Stimulated activated naive B cell treated with anti-CD40 and anti-IgM and Interleukin-4, amounts not matched to agents 10 μg/mL and 1 μg/mL and 100 μg/mL, for 72 hours (primary cell): ENCODE measurements at regions not wholly inside any gene's neighbourhood (a gene's known extent, or its start where the extent isn't known, plus 50 kb on each side); places are given as distances from the start of the nearest gene placed in this dataset.
"Not testable (repeated sequence)": the region's sequence is repeated elsewhere in the genome, so short reads cannot be mapped to it uniquely, and the experiment has no call there.

ENCODE experiments used
- ATAC-seq, 2 donors: fragments of 150-1000 bp; cut with Tn5 transposase; replicated peaks; 2 replicates each; pipeline ENCODE4 v1.10.0; 2021; ENCODE audit warnings: moderate library complexity in 1 of 2
- DNase-seq: peaks from one replicate; pipeline ENCODE4 v3.0.0; 2021
- H3K27ac Mint-ChIP-seq: one replicate; pipeline ENCODE4 v1.8.0; 2022; ENCODE audit warnings: mild to moderate bottlenecking, mixed read lengths
- H3K27me3 Mint-ChIP-seq, 2 donors: one replicate each; pipeline ENCODE4 v1.8.0; 2022; ENCODE audit warnings: mixed read lengths in 2 of 2
- H3K36me3 Mint-ChIP-seq, 2 donors: one replicate each; pipeline ENCODE4 v1.8.0; 2022; ENCODE audit warnings: mixed read lengths in 2 of 2, mild to moderate bottlenecking in 1 of 2
- H3K4me1 Mint-ChIP-seq, 2 donors: one replicate each; pipeline ENCODE4 v1.8.0; 2022; ENCODE audit warnings: mixed read lengths in 2 of 2, mild to moderate bottlenecking in 1 of 2
- H3K4me3 Mint-ChIP-seq, 2 donors: one replicate each; pipeline ENCODE4 v1.8.0; 2022; ENCODE audit warnings: mild to moderate bottlenecking in 2 of 2, mixed read lengths in 2 of 2, moderate library complexity in 1 of 2
- H3K9me3 Mint-ChIP-seq, 2 donors: one replicate each; pipeline ENCODE4 v1.8.0; 2022; ENCODE audit warnings: mixed read lengths in 2 of 2, mild to moderate bottlenecking in 1 of 2

DNA sequence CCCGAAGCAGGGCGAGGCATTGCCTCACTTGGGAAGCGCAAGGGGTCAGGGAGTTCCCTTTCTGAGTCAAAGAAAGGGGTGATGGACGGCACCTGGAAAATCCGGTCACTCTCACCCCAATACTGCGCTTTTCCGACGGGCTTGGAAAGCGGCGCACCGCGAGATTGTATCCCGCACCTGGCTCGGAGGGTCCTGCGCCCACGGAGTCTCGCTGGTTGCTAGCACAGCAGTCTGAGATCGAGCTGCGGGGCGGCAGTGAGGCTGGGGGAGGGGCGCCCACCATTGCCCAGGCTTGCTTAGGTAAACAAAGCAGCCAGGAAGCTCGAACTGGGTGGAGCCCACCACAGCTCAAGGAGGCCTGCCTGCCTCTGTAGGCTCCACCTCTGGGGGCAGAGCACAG lies 310.0 kb downstream of the FOXO1 start:
- DNase-seq, H3K9me3 Mint-ChIP-seq, ATAC-seq, H3K27ac Mint-ChIP-seq, H3K27me3 Mint-ChIP-seq, H3K36me3 Mint-ChIP-seq: not testable (repeated sequence)
- H3K4me1 Mint-ChIP-seq = peaks cover 3 to 32% of the 10 kb centered on the region in 2 donors
- peak overlapping the region in 1 of 2 donors; percentile 28 for H3K4me3 Mint-ChIP-seq

DNA sequence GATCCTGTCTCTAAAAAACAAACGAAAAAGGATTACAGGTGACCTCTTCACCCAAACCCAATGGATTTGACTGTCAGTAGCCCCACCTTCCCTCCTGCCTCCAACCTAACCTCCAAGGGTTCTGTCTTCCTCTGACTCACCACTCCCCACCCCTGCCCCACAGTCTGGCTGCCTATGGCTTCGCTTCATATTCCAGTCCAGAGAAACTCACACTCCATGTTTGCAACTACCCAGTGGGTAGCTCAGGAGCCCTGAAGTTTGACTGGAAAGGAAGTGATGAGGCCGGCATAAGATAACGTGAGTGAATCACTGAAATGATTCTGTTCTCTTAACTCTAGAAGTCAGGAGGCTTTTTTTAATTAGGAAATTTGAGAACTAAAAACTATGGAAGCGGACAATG lies 303.9 kb downstream of the FOXO1 start:
- Mint-ChIP-seq H3K4me1 (peaks cover 11 to 43% of the 10 kb centered on the region in 2 donors), H3K36me3 (no peaks in the 10 kb centered on the region), H3K9me3 (no peaks in the 10 kb centered on the region), H3K4me3 (no peak overlapping the region), H3K27me3 (no peaks in the 10 kb centered on the region), H3K27ac (no peak overlapping the region)
- no peak for ATAC-seq
- no peak for DNase-seq

DNA sequence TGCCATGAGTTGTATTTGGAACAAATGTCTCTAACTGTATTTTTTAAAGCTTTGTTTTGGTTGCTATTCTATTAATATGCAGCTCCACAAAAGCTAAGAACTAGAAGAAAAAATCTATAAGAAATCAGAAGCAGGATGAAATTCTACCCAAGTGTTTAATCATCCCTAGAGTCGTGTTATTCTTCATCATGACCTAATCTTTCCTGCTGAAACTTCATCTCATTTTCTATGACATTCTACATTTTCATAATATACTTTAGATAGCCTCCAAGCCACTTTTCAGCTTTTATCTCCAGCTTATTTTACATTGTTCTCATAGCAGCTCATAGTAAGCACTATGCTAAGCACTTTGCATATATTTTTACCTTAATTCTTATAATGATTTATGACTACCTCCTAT lies 302.8 kb downstream of the FOXO1 start:
- Mint-ChIP-seq H3K4me1 (peaks cover 11 to 44% of the 10 kb centered on the region in 2 donors), H3K4me3 (no peak overlapping the region), H3K27ac (no peak overlapping the region), H3K36me3 (no peaks in the 10 kb centered on the region), H3K9me3 (no peaks in the 10 kb centered on the region), H3K27me3 (no peaks in the 10 kb centered on the region)
- no peak for ATAC-seq
- DNase-seq = no peak

DNA sequence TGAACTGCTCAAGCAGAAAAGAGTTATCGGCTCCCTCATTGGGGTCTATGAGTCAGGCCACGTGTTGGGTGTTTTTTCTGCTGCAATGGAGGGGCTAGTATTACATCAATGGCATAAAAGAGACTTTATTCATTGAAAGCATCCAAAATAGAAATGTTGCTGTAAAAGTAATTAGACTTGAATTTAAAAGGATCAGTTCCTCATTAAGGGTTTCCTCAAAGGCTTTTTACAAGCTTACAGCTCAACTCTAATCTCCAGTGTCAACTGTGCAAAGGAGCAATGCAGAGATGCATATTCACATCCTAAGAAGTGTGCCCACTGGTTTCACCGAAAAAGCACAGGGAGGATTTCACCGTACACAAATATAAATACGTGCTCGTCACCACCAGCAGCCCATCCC lies 300.3 kb downstream of the FOXO1 start:
- Mint-ChIP-seq H3K4me3 (no peak overlapping the region), H3K27me3 (no peaks in the 10 kb centered on the region), H3K27ac (no peak overlapping the region), H3K9me3 (no peaks in the 10 kb centered on the region), H3K36me3 (no peaks in the 10 kb centered on the region), H3K4me1 (peaks cover 23 to 62% of the 10 kb centered on the region in 2 donors)
- peak; percentile 50 to 51 for ATAC-seq
- DNase-seq = no peak

DNA sequence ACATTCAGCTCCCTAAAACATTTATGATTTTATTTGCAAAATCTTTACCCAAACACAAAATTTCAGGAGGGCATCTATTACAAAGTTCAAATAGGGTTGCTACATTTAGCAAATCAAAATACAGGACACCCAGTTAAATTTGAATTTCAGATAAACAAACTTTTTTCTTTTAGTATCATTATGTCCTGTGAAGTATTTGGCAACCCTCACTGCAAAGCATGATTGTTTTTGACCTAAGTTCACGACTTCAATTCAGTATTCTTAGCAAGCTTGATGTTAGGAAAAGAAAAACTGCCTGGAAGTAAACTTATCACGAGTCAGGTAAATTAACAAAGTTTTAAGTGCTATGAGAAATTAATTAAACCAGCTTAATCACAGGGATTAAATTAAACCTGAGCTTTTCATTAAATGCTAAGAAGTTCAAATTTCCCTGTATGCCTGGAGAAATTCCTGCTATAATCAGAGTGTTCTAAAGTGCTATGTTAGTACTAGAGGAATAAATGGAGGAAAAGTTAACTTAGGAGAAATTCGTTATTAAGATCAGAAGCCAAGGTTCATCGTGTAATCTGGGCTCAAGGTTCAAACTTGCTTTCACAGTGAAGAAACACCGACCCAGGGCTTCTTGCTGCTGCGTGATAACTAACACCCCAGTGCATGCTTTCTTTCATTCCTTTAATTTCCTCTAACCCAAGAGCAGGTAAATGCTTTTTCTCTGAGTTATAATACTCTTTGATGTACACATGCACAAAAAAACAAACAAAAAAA lies 298.1 kb downstream of the FOXO1 start:
- Mint-ChIP-seq H3K36me3 (no peaks in the 10 kb centered on the region), H3K9me3 (no peaks in the 10 kb centered on the region)

DNA sequence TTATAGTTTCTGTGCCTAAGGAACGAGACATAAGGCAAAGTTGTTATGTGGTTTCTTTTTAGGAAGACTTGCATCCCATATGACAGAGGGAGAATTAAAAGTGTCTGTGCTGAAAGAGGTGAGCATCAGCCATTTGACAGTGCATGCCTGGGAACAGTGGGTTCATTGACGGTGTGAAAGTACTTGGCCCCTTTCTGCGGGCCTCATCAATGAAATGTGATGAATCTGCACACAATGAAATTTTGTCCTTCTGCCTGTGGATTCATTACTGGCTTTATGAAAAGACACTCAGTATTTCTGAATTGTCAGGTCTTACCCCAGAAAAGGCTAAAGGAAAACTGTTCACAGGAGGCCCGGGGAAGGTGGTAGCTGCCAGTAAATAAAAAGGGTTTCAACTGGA lies 295.8 kb downstream of the FOXO1 start:
- no peak overlapping the region for H3K27ac Mint-ChIP-seq
- no peak overlapping the region for H3K4me3 Mint-ChIP-seq
- peaks cover 6 to 7% of the 10 kb centered on the region in 2 donors for H3K9me3 Mint-ChIP-seq
- H3K36me3 Mint-ChIP-seq = peaks cover 7% of the 10 kb centered on the region in 2 donors
- ATAC-seq = no peak
- no peaks in the 10 kb centered on the region for H3K27me3 Mint-ChIP-seq
- DNase-seq = no peak
- peaks cover 38 to 70% of the 10 kb centered on the region in 2 donors for H3K4me1 Mint-ChIP-seq

More for the DNA sequence above, 298.1 kb downstream of the FOXO1 start:
- DNase-seq = no peak
- no peak for ATAC-seq
- H3K27me3 Mint-ChIP-seq = no peaks in the 10 kb centered on the region
- peaks cover 33 to 69% of the 10 kb centered on the region in 2 donors for H3K4me1 Mint-ChIP-seq
- H3K4me3 Mint-ChIP-seq = no peak overlapping the region
- no peak overlapping the region for H3K27ac Mint-ChIP-seq

DNA sequence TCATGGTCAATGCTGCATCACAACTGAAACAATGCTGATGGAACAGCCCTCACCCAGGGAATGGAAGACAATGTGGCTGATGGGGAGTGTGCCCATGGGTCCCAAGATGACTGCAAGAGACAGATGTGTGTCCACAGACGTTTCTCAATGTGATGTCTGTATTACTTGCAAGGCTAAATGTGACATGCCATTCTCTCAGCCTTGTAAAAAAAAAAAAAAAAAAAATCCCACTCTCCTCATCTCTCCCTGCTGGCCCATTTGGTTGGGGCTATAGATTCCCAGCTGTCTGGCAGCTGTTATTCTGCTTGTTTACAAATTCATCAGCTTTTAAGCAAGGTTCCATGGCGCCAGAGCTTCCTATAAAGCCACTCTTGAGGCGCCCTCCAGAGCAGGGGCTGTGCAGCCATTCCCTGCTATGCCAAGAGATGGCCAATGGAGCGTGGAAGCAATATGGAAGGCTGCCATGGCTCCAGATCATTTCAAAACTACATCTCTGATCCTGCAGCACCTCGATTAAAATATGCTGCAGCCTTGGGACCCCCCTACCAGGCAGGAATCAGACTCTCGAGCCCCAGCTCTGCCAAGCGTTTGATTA lies 294.8 kb downstream of the FOXO1 start:
- Mint-ChIP-seq H3K36me3 (peaks cover 7% of the 10 kb centered on the region in 2 donors), H3K27ac (no peak overlapping the region), H3K27me3 (no peaks in the 10 kb centered on the region)

DNA sequence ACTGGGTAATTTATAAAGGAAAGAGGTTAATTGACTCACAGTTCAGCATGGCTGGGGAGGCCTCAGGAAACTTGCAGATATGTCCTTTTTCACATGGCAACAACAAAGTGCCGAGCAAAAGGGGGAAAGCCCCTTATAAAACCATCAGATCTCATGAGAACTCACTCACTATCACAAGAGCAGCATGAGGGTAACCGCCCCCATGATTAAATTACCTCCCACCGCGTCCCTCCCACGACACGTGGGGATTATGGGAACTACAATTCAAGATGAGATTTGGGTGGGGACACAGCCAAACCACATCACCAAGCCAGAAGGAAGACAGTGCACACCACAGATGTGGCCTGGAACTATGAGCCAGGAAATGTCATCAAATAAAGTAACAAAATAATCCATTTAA lies 292.8 kb downstream of the FOXO1 start:
- Mint-ChIP-seq H3K4me1 (peaks cover 39 to 75% of the 10 kb centered on the region in 2 donors), H3K27ac (peak overlapping the region; percentile 83), H3K4me3 (peak overlapping the region; percentile 7 to 10)
- ATAC-seq = peak; percentile 74 to 82
- not testable (repeated sequence) for H3K27me3 Mint-ChIP-seq, H3K36me3 Mint-ChIP-seq, H3K9me3 Mint-ChIP-seq
- DNase-seq = peak; percentile 31

More for the DNA sequence above, 294.8 kb downstream of the FOXO1 start:
- Mint-ChIP-seq H3K9me3 (peaks cover 6 to 7% of the 10 kb centered on the region in 2 donors), H3K4me1 (peaks cover 31 to 68% of the 10 kb centered on the region in 2 donors), H3K4me3 (no peak overlapping the region)
- no peak for DNase-seq
- no peak for ATAC-seq

DNA sequence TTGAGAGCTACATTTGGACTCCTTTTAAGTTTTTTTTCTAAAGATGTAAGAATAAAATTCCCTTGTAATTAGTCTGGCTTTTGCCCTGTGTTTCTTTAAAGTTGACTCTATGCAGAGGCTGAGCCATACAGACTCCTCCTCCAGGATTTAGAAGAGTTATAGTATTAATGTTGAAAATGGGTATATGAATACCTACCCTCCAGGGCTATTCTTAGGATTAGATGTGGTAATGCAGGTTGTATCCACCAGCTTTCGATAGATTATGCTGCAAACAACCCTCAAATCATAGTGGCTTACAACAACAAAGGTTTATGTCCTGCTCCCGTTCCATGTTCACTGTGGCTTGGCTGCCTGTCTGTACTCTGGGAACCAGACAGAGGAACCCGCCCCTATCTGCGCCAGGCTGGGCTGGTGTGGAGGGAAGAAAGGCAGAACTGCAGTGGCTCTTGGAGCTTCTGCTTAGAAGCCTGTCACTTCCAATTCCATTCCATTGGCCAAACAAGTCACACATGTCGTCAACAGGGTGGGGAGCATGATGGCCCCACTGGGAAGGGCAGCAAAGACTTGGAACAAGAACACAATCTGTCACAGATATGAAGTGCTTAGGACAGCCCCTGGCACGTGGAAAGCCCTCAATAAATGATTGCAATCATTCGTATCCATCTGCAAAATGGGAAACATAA lies 290.8 kb downstream of the FOXO1 start:
- Mint-ChIP-seq H3K9me3 (peaks cover 7 to 8% of the 10 kb centered on the region in 2 donors), H3K27me3 (no peaks in the 10 kb centered on the region), H3K4me3 (no peak overlapping the region), H3K4me1 (peaks cover 33 to 69% of the 10 kb centered on the region in 2 donors), H3K27ac (no peak overlapping the region), H3K36me3 (peaks cover 7 to 9% of the 10 kb centered on the region in 2 donors)
- ATAC-seq (no peak), DNase-seq (no peak)

DNA sequence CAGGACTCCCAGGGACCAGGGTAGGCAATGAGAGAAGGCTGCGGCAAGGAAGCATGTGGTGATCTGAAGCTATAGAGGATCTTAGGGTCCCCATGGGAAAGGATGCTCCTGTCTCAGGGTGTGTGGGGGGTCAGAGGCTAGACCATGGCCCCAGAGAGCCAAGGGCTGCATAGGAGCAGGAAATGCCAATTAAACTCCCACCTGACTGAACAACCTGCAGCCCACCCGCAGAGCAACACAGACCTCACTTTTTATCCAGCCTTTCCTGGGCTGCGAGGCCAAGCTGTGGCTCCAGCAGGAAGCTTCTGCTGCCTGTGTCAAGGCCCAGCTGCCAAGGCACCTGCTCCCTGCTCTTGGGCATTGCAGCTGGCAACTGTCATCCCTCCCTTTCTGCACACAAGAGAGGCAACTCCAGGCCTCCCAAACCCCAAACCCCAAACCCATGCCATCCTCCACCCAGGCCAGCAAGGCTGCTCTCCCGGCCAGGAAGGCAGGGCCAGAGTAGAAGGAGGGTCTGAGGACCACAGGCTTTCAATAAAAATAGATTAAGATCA lies 290.1 kb downstream of the FOXO1 start:
- no peak overlapping the region for H3K4me3 Mint-ChIP-seq
- no peak for DNase-seq
- H3K36me3 Mint-ChIP-seq = peaks cover 7 to 9% of the 10 kb centered on the region in 2 donors
- H3K27me3 Mint-ChIP-seq = no peaks in the 10 kb centered on the region
- no peak overlapping the region for H3K27ac Mint-ChIP-seq
- ATAC-seq = no peak
- peaks cover 7 to 8% of the 10 kb centered on the region in 2 donors for H3K9me3 Mint-ChIP-seq
- H3K4me1 Mint-ChIP-seq = peaks cover 30 to 62% of the 10 kb centered on the region in 2 donors

DNA sequence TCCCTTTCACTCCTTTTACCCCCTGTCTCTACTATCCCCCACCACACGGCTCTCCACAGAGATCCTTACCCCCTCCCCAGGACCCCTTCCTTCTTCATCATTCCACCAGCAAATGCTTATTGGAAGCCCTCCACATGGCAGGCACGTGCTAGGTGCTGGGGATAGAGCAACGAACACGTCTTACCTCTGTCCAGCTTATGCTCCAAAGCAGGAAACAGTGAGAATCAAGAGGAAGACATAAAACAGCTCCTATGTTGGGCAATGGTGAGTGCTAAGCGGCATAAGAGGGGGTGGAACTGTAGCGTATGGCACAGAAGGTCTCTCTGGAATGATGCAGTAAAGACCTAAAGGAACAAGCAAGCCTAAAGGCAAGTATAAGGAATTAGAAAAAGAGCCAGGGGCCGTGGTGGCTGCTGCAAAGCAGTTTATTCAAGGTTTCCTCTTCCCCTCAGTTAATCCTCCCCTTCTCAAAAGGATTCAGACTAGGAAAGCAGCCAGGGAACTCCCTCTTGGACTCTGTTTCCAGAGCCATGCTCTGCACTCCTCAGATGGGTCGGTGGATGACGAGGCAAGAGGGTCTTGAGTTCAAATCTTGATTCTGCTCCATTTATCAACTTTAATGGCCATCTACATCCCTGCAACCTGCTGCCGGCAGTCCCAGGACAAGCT lies 289.4 kb downstream of the FOXO1 start:
- peaks cover 7 to 9% of the 10 kb centered on the region in 2 donors for H3K36me3 Mint-ChIP-seq
- no peak overlapping the region for H3K27ac Mint-ChIP-seq
- peaks cover 29 to 57% of the 10 kb centered on the region in 2 donors for H3K4me1 Mint-ChIP-seq
- no peak for DNase-seq
- peaks cover 7 to 8% of the 10 kb centered on the region in 2 donors for H3K9me3 Mint-ChIP-seq
- no peaks in the 10 kb centered on the region for H3K27me3 Mint-ChIP-seq
- no peak overlapping the region for H3K4me3 Mint-ChIP-seq
- no peak for ATAC-seq

DNA sequence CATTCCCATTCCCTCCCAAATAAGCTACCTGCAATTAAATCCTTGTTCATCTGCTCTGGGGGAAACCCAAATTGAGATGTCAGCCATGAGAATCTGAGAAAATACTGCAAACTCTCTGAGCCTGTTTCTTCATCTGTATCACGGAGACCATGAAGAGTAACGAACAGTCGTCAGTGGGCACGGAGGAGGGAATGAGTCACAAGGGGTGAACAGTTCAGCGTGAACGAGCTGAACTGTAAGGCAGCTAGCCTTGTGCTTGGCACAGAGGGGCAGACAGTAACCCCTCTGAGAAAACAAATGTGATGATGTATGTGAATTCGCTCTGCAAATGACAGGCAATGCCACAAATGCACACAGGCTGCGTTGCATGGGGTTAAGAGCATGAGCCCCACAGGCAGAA lies 288.7 kb downstream of the FOXO1 start:
- ATAC-seq = peak; percentile 63 to 74
- Mint-ChIP-seq H3K27me3 (no peaks in the 10 kb centered on the region), H3K4me1 (peaks cover 29 to 56% of the 10 kb centered on the region in 2 donors), H3K27ac (no peak overlapping the region), H3K4me3 (no peak overlapping the region), H3K9me3 (peaks cover 7 to 8% of the 10 kb centered on the region in 2 donors), H3K36me3 (peaks cover 7 to 9% of the 10 kb centered on the region in 2 donors)
- DNase-seq = no peak

DNA sequence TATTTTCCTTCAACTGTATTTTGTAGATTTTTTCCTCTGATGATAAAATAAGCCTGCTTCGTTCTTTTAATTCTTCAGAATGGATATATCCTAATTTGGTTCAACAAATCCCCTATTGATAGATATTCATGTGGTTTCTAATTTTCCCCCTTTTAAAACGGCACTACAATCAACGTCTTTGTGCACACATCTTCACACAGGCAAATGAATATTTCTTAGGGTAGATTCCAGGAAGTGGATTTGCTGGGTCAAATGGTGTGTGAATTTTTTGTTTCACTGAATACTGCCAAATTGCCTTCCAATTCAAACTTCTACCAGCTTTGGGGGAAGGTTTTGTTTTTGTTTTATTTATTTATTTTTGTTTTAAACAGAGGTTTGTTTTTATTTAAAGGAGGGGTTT lies 287.2 kb downstream of the FOXO1 start:
- DNase-seq = no peak
- peaks cover 17 to 42% of the 10 kb centered on the region in 2 donors for H3K4me1 Mint-ChIP-seq
- H3K27ac Mint-ChIP-seq = no peak overlapping the region
- peaks cover 0 to 2% of the 10 kb centered on the region in 2 donors for H3K9me3 Mint-ChIP-seq
- H3K4me3 Mint-ChIP-seq = no peak overlapping the region
- H3K27me3 Mint-ChIP-seq = no peaks in the 10 kb centered on the region
- H3K36me3 Mint-ChIP-seq = peaks cover 1 to 2% of the 10 kb centered on the region in 2 donors
- no peak for ATAC-seq
